ENCODE measurements at regions not wholly inside any gene's neighbourhood (a gene's known extent, or its start where the extent isn't known, plus 50 kb on each side); places are given as distances from the start of the nearest gene placed in this dataset.

- peak; percentile 59 for DNase-seq (ENCODE audit: low read depth)
- FAIRE-seq = peak; percentile 9
- peak overlapping the region; percentile 36 for H3K27ac Mint-ChIP-seq (ENCODE audit: unreplicated experiment)
- H3K4me1 ChIP-seq (ENCODE audit: insufficient read depth, low read length) = peaks cover 29% of the 10 kb centered on the region
- no peaks in the 10 kb centered on the region for H3K79me2 ChIP-seq (ENCODE audit: insufficient read depth, low read length)
- no peaks in the 10 kb centered on the region for H3K27me3 Mint-ChIP-seq (ENCODE audit: low read depth, unreplicated experiment)
- peak overlapping the region; percentile 34 for H3K27ac ChIP-seq (ENCODE audit: low read depth, low read length)
- H3K36me3 Mint-ChIP-seq (ENCODE audit: low read depth, unreplicated experiment) = no peaks in the 10 kb centered on the region
- H3K4me3 ChIP-seq (ENCODE audit: insufficient read depth, low read depth, low read length) = no peak overlapping the region
- no peaks in the 10 kb centered on the region for H3K27me3 ChIP-seq (ENCODE audit: insufficient read depth, low read length)
- H3K36me3 ChIP-seq (ENCODE audit: insufficient read depth, low read length) = no peaks in the 10 kb centered on the region
- no peaks in the 10 kb centered on the region for H4K20me1 ChIP-seq (ENCODE audit: insufficient read depth, low read length)
- no peak overlapping the region for H3K4me3 Mint-ChIP-seq (ENCODE audit: unreplicated experiment)
- no peak overlapping the region for H3K9ac ChIP-seq (ENCODE audit: low read length)
- H3K9me3 ChIP-seq (ENCODE audit: insufficient read depth, low read depth, low read length) = peaks cover 5% of the 10 kb centered on the region
- peak overlapping the region; percentile 5 for H2AFZ ChIP-seq (ENCODE audit: low read depth, low read length)
- no peak for TF ChIP-seq EZH2 (IDR thresholded peaks at IDR 0.05; ENCODE audit: insufficient read depth, low read length)
- no peak for TF ChIP-seq CTCF (IDR thresholded peaks at IDR 0.05; ENCODE audit: insufficient read depth, low read depth, low read length)
- peak overlapping the region; percentile 13 for H3K4me2 ChIP-seq (ENCODE audit: low read length)
- H3K9me3 Mint-ChIP-seq (ENCODE audit: unreplicated experiment) = peaks cover 10% of the 10 kb centered on the region
- H3K4me1 Mint-ChIP-seq (ENCODE audit: low read depth, unreplicated experiment) = peaks cover 13% of the 10 kb centered on the region
These were observed 132.4 kb downstream of the MN1 start for GRCh38 chr22:27668828-27669797.

- Histone ChIP-seq H3K36me3 (ENCODE audit: insufficient read depth, low read length) (no peaks in the 10 kb centered on the region), H3K4me3 (ENCODE audit: insufficient read depth, low read depth, low read length) (no peak overlapping the region), H3K79me2 (ENCODE audit: insufficient read depth, low read length) (no peaks in the 10 kb centered on the region), H3K4me2 (ENCODE audit: low read length) (peak overlapping the region; percentile 31), H3K27ac (ENCODE audit: low read depth, low read length) (no peak overlapping the region), H3K27me3 (ENCODE audit: insufficient read depth, low read length) (no peaks in the 10 kb centered on the region), H2AFZ (ENCODE audit: low read depth, low read length) (no peak overlapping the region), H3K9me3 (ENCODE audit: insufficient read depth, low read depth, low read length) (peaks cover 5% of the 10 kb centered on the region), H4K20me1 (ENCODE audit: insufficient read depth, low read length) (no peaks in the 10 kb centered on the region), H3K4me1 (ENCODE audit: insufficient read depth, low read length) (peaks cover 29% of the 10 kb centered on the region), H3K9ac (ENCODE audit: low read length) (no peak overlapping the region)
- peak overlapping the region; percentile 66 for H3K27ac Mint-ChIP-seq (ENCODE audit: unreplicated experiment)
- H3K27me3 Mint-ChIP-seq (ENCODE audit: low read depth, unreplicated experiment) = peaks cover 3% of the 10 kb centered on the region
- DNase-seq (ENCODE audit: low read depth) = no peak
- no peak overlapping the region for H3K4me3 Mint-ChIP-seq (ENCODE audit: unreplicated experiment)
- no peak for FAIRE-seq
- no peak for TF ChIP-seq CTCF (IDR thresholded peaks at IDR 0.05; ENCODE audit: insufficient read depth, low read depth, low read length)
- TF ChIP-seq EZH2 (IDR thresholded peaks at IDR 0.05; ENCODE audit: insufficient read depth, low read length) = no peak
- peaks cover 10% of the 10 kb centered on the region for H3K9me3 Mint-ChIP-seq (ENCODE audit: unreplicated experiment)
- H3K4me1 Mint-ChIP-seq (ENCODE audit: low read depth, unreplicated experiment) = peaks cover 13% of the 10 kb centered on the region
- H3K36me3 Mint-ChIP-seq (ENCODE audit: low read depth, unreplicated experiment) = no peaks in the 10 kb centered on the region
These were observed 131.6 kb downstream of the MN1 start for GRCh38 chr22:27669798-27670599.

Measured in astrocyte (in vitro differentiated cells and primary cell).